Umbilical cord (tissue), 1 donor: ENCODE measurements at regions not wholly inside any gene's neighbourhood (a gene's known extent, or its start where the extent isn't known, plus 50 kb on each side); places are given as distances from the start of the nearest gene placed in this dataset.
"Not testable (repeated sequence)": the region's sequence is repeated elsewhere in the genome, so short reads cannot be mapped to it uniquely, and the experiment has no call there.

Source experiments
- DNase-seq: peaks from one replicate; pipeline ENCODE4 v3.0.0-alpha.2; 2015; ENCODE audit warnings: low spot score

- no peak for DNase-seq
Observed at GRCh38 chr12:71385155-71385554, 54.4 kb upstream of the LGR5 start.

- DNase-seq = not testable (repeated sequence)
Observed at GRCh38 chr12:71376711-71377355, 62.8 kb upstream of the LGR5 start.

GRCh38 chr12:71371122-71371521 lies 68.5 kb upstream of the LGR5 start:
- DNase-seq = peak; percentile 18

GRCh38 chr12:71360013-71360412 lies 79.6 kb upstream of the LGR5 start:
- DNase-seq = no peak

- no peak for DNase-seq
Observed at GRCh38 chr12:71356569-71356968, 83.0 kb upstream of the LGR5 start.

- no peak for DNase-seq
Observed at GRCh38 chr12:71354871-71355270, 84.7 kb upstream of the LGR5 start.

- DNase-seq = no peak
Observed at GRCh38 chr12:71353607-71354006, 86.0 kb upstream of the LGR5 start.

GRCh38 chr12:71349950-71350349 lies 89.6 kb upstream of the LGR5 start:
- no peak for DNase-seq

GRCh38 chr12:71338933-71339332 lies 100.7 kb upstream of the LGR5 start:
- no peak for DNase-seq

- no peak for DNase-seq
Observed at GRCh38 chr12:71335963-71336257, 103.7 kb upstream of the LGR5 start.

GRCh38 chr12:71335151-71335962 lies 104.2 kb upstream of the LGR5 start:
- DNase-seq = no peak

GRCh38 chr12:71333418-71333817 lies 106.2 kb upstream of the LGR5 start:
- DNase-seq = no peak

GRCh38 chr12:71329956-71330355 lies 109.6 kb upstream of the LGR5 start:
- DNase-seq = no peak

- DNase-seq = no peak
Observed at GRCh38 chr12:71321531-71321930, 118.1 kb upstream of the LGR5 start.

- DNase-seq = no peak
Observed at GRCh38 chr12:71321130-71321529, 118.5 kb upstream of the LGR5 start.

- no peak for DNase-seq
Observed at GRCh38 chr12:71315328-71315985, 124.1 kb upstream of the LGR5 start.

- DNase-seq = no peak
Observed at GRCh38 chr12:71312768-71313403, 126.7 kb upstream of the LGR5 start.

GRCh38 chr12:71311611-71312010 lies 128.0 kb upstream of the LGR5 start:
- not testable (repeated sequence) for DNase-seq

- DNase-seq = no peak
Observed at GRCh38 chr12:71306808-71307207, 132.8 kb upstream of the LGR5 start.

- DNase-seq = no peak
Observed at GRCh38 chr12:71304306-71304705, 135.3 kb upstream of the LGR5 start.

- DNase-seq = peak; percentile 3
Observed at GRCh38 chr12:71303199-71303598, 136.4 kb upstream of the LGR5 start.
